Effector CD8-positive, alpha-beta T cell (primary cell): ENCODE measurements at regions not wholly inside any gene's neighbourhood (a gene's known extent, or its start where the extent isn't known, plus 50 kb on each side); places are given as distances from the start of the nearest gene placed in this dataset.

Experiments used
- DNase-seq: peaks from one replicate; lab custom pipeline; 2025; lab: John Stamatoyannopoulos, UW

DNA sequence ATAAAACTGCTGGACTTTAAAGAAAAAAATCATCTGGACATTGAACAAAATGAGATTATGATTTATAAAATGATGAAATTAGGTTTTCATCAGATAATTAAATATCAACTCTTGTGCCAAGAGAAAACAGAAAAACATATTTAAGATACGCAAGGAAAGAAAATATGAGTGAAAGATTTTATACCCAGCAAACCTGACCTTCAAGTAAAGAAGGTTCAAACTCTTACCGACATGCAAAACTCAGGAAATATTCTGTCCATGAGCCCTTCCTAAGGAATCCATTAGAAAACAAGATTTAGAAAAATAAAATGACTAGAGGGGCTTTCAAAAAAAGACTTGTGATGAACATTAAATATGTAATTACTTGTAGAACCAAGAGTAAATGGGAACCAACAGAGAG lies 257.2 kb upstream of the ARID1B start:
- DNase-seq: no peak

DNA sequence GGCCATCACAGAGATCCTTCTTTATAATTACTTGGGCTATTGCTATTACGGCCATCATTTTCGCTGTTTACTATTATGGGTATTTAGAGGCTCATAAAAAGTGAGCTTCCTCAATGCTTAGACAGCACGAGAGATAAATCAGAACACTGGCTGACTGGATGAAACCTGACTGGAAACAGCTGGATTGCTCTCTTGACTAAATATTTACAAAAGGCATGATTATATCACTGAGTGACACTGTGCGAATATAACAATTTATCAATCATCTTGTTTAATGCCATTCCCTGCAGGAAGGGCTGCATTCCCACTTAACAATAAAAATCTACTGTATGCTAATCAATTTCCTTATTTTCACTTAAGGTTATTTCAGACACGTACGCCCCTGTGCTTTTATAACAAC lies 260.1 kb upstream of the ARID1B start:
- no peak for DNase-seq

DNA sequence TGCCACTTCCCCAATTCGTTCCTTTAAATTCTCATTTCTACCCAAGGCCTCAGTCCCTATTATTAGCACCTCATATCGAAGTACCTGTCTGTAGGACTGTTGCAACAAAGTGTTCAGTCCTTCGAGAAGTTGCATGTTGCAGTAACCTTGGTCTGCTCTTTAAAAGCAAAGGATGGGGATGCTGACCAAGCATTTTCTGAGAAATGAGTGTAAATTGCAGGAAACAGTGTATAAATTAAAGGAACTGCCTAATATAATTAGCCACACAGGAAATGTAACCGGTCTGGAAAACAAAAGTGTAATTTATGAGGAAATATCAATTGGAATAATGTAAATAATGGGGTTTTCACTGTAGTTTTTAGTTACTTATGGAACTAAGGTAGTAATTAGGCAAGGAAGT lies 261.9 kb upstream of the ARID1B start:
- no peak for DNase-seq

GRCh38 chr6:156513504-156513903 lies 263.7 kb upstream of the ARID1B start:
- DNase-seq: no peak

- DNase-seq: no peak
These were observed 265.6 kb upstream of the ARID1B start for GRCh38 chr6:156511570-156511969.

GRCh38 chr6:156511051-156511450 lies 266.1 kb upstream of the ARID1B start:
- DNase-seq: no peak

DNA sequence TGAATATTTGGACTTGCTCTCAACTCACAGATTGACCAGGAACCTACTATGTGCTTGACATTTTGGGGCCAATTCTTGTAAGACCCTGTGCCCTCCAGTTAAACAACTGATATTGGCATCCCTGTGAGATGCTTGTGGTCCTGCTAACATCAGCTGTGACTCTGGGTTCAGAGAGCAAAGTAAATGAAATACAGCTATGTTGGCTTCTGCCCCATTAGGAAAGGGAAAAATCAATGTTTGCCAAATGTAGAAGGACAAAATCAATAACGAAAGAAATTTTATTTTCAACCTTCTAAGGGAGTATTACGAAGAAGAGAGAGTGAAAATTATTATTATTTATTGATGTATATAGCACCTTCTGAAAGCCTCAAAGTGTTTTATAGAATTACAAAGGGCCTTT lies 266.9 kb upstream of the ARID1B start:
- DNase-seq: no peak

DNA sequence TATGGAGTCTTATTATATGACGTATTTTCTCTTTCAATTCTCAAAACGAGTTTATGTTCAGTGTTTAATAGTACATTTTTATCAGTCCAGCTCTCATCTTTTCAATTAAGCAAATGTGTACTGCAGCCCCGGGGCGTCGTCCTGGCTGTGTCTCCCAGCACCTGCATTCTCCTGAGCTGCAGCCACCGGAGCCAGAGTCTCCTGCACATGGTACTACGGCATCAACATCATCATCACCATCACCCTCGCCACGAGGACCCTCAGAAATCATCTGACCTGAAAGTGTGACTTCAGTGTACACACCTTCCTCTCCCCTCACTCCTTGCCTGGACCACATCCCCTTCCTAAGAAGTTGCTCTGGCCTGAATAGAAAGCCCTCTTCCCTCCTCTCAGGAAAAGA lies 267.7 kb upstream of the ARID1B start:
- no peak for DNase-seq

DNA sequence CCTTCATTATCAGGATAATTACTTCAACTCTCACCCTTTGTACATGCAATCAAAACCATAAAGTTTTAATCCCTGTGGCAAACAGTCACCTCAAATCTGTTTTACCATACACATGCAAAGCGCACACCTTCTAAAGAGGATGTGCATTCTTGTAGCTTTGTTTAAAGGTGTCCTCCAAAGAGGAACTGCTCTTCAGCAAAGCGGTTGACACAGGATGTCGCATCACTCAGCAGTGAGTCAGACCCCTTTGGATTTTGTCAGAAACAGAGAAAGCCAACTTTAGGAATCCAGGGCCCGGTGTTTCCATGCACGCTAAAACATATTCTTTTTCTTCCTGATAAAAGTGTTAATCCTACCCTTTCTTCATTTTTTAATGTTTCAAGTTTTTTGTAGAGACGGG lies 268.3 kb upstream of the ARID1B start:
- DNase-seq: no peak

- no peak for DNase-seq
These were observed 269.1 kb upstream of the ARID1B start for GRCh38 chr6:156508126-156508525.

DNA sequence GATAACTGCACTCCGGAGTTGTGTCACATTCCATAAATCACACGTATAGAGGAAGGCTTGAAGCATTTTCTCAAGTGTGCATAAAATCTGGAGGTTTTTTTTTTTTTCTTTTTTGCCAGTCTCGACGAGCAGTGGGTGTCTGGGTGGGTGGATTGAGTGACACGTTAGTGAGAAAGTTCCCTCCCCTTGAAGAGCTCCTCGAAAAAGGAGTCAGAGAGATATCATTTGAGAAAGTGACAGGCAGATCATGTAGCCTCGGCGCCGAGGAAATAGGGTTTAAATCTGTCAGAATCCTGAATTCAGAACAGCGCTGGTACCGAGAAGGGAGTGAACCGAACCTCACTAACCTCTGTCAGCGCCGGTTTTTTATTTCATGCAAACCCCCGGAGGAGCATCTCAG lies 269.5 kb upstream of the ARID1B start:
- no peak for DNase-seq

DNA sequence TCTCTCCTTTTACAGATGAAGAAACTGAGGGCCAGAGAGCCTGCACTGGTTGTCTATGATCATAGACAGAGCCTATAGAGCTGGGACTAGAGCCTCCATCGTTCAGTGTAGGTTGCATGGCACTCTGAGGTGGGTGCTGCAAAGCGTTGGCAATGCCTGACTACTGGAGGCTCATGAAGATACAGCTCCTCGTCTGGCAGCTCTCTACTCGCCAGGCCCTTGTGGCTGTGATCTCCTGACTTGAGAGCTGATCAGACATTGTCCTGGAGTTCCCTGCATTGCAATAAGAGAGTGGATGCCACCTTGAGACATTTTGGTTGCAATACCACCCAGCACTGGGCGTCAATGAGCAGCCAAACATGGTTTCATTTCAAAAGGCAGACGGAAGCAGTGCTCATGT lies 270.1 kb upstream of the ARID1B start:
- DNase-seq: no peak

DNA sequence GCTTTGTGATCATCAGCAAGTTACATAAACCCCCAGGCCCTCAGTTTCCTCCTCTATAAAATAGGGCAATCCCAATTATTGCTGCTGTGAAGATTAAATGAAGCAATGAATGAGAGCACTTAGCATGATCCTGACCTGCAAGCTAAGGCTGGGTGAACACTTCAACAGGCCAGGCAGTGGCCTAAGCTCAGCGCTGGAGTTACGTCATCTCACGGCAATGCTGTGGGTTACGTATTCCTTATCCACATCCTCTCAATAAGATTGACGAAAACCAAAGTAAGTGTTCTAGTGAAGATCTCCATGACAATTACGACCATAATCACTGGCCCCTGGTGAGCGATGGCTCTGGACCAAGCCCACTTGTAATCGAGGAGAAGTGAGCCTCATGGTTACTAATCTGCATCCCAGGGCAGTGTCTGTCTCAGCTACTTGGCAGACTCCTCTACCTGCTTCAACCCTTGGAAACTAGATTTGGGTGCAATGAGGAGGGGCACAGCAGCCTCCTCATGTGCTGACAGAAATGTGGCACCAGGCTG lies 274.1 kb upstream of the ARID1B start:
- no peak for DNase-seq

- no peak for DNase-seq
These were observed 279.6 kb upstream of the ARID1B start for GRCh38 chr6:156497618-156498017.

- DNase-seq: no peak
These were observed 289.3 kb upstream of the ARID1B start for GRCh38 chr6:156487877-156488276.

GRCh38 chr6:156485150-156485549 lies 292.0 kb upstream of the ARID1B start:
- no peak for DNase-seq

DNA sequence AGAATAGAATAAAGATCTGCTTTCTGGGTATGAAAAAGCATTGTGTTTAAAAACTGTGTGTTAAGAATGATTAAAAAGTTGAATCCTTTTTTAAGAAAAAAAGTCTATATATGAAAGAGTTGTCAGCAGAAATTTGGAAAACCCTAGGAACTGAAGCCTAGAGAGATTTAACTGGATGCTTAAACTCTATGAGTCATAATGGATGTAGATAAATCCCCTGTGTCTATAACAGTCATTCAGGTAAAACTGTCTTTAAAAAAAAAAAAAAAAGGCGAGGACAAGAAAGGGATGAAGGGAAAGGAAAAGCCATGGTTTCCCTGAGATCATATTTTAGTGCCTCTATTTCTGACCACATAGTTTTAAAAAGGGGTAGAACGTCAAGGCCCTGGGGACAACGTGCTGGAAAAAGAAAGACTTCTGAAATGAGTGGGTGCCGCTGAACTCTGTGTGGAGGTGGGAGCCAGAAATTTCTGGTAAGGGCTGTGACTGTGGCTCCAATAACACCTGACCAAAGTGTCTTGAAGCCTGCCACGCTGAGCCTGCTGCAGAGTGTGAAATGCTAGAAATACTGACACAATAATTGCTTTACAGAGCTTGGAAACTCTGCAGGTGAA lies 302.6 kb upstream of the ARID1B start:
- DNase-seq: no peak

- no peak for DNase-seq
These were observed 306.2 kb upstream of the ARID1B start for GRCh38 chr6:156471000-156471399.

DNA sequence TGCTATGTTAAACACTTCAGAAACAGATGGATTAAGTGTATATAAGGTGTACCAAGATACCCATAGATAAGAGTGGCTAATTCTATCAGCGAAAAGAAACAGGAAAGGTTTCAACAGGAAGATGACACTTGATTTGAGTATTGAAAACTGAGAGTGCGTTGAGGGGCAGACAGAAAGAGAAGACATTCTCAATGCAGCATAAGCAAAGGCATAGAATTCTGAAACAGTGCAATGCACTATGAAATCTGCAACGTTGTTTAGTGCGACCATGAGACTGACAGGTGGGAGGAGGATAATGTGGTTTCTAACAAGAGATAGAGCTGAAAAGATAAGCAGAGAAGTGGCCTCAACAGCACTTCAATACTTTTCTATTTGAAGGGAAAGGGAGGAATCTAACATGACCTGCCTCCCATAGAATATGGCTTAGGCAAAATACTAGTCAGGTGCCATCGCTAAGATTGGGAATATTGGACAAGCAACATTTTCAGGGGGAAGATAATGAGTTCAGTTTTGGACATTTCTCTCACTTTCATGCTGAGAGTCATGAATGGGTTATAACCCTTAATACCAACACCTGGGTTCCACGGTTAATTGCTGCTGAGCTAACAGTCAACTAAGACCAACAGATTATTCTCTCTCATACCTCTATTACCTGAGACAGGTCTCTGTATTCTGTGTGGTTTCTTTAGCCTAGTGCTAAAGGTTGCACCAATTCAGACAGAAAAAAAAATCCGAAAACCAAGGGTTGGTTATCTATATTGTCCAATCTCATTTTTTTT lies 312.9 kb upstream of the ARID1B start:
- DNase-seq: no peak

DNA sequence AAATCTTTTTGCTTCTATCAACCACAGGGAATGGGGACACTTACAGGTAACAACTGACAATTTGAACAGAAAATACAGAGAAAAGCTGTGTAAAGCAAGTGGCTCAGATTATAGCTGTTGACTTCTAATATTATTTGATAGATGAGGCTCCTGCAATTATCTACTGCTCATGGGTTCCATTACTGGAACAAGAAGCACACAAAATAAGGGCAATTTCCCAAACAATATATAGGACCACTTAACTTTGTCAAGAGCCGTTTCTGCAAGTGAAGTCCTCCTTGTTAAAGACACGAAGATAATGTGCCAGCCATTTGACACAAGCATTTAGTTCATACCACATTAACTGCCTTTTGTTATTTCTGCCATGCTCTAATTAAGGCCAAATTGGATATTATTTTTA lies 315.5 kb upstream of the ARID1B start:
- DNase-seq: no peak

GRCh38 chr6:156457601-156458000 lies 319.6 kb upstream of the ARID1B start:
- no peak for DNase-seq

- no peak for DNase-seq
These were observed 321.3 kb upstream of the ARID1B start for GRCh38 chr6:156455847-156456246.

DNA sequence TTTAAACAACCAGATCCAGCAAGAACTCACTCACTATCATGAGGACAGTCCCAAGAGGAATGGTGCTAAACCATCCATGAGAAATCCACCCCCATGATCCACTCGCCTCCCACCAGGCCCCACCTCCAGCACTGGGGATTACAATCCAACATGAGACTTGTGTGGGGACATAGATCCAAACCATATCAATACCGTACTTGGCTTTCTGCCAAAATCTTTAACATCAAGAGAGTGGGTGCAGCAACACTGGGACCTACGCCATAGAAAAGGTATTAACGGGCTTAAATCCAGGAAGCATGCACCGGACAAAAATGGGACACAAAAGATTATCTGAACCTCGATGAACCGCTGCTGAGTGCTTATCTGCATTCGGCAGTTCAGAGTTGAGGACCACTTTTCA lies 322.3 kb upstream of the ARID1B start:
- no peak for DNase-seq

DNA sequence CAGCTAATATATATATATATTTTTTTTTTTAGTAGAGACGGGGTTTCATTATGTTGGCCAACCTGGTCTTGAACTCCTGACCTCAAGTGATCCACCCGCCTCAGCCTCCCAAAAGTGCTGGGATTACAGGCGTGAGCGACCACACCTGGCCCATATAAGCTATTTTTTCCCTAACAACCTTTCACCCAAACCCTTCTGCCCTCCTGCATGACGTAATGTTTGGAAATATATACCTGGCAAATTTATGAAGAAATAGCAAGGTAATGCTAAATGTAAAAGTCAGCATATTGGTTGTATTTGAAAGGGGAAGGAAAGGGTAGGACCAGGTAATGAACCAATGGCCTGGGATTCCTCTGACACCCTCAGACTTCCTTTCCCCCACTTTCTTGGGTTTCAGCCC lies 325.5 kb upstream of the ARID1B start:
- DNase-seq: no peak
